ENCODE measurements at regions not wholly inside any gene's neighbourhood (a gene's known extent, or its start where the extent isn't known, plus 50 kb on each side); places are given as distances from the start of the nearest gene placed in this dataset.
"Not testable (repeated sequence)": the region's sequence is repeated elsewhere in the genome, so short reads cannot be mapped to it uniquely, and the experiment has no call there.

DNA sequence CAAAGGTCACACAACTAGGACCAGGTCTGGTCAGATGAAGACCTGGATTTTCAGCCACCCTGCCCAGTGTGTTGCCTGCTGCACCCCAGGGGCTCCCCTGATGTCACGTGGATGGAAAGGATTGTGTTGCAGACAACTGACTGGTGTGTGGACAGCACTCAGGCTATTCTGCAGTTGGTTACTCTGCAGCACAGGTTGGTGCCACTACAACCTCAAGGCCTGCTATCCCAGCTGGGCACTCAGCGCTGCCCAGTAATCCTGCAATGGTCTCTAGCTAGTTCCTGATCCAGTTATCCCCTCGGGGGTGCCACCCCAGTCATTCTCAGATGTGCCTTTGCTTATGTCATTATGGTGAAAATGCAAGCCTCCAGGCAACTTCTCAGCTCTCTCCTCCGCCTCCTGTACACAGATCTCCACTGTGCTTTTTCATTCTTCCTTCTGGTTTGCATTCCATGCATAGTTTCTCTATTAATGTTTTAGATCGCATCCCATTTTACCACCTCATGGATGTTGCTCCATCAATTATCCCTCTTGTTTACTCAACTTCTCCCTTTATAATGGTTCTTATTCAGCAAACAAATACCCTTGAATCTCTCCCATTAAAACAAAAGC lies 503.2 kb upstream of the CAMK1G start:
- H3K4me3 ChIP-seq (ENCODE audit: low read depth, low read length), result no peak overlapping the region
- DNase-seq (ENCODE audit: low read depth), result no peak

DNA sequence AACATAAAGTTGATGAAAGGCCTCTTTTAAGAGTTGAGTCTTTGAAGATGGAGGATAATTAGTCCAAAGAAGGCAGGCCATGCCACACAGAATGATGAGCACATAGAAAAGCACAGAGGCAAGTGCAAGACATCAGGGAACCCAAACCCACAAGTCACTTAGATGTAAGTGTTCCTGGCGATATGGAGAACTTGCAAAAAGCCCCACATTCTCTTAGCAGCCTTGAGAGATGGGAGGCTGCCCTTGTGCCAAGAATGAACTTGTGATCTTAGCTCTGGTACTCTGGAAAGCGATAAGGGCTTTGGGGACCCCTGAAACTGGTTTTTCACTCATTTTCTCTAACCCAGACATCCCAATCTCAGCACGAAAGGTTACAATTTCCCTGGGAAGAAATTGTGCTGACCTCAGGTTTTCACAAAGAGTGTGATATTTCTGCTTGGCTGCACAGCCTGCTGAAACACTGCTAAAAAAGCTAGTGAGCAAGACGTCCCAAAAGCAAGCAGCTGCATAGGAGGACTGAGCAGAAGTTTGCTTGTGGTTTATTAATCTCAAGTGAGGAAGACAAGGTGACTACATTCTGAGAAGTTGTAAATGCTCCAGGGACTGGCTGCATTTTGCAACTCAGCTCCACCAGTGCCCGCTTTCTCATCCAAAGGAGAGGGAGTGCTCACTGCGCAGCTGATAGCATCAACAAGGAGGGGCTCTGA lies 496.9 kb upstream of the CAMK1G start:
- no peak for DNase-seq (ENCODE audit: low read depth)
- H3K4me3 ChIP-seq (ENCODE audit: low read depth, low read length), result no peak overlapping the region

DNA sequence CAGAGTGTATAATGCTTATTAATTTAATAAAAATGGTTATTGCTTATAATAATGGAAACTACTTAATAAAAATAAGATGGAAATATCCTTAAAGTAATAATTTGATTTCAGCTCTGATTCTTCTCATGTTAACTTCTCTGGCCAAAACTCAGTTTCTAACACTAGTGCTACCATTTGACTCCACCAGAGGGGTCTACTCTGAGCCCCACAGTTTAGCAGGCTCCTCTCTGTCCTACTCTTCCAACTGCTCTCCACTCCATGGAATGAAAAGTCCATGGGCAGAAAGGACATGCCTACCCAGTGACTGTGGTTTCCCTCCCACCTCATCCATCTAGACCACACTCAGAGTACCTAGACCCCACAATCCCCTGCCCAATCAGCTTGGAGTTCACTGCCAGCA lies 489.1 kb upstream of the CAMK1G start:
- H3K4me3 ChIP-seq (ENCODE audit: low read depth, low read length), result no peak overlapping the region
- DNase-seq (ENCODE audit: low read depth), result no peak

DNA sequence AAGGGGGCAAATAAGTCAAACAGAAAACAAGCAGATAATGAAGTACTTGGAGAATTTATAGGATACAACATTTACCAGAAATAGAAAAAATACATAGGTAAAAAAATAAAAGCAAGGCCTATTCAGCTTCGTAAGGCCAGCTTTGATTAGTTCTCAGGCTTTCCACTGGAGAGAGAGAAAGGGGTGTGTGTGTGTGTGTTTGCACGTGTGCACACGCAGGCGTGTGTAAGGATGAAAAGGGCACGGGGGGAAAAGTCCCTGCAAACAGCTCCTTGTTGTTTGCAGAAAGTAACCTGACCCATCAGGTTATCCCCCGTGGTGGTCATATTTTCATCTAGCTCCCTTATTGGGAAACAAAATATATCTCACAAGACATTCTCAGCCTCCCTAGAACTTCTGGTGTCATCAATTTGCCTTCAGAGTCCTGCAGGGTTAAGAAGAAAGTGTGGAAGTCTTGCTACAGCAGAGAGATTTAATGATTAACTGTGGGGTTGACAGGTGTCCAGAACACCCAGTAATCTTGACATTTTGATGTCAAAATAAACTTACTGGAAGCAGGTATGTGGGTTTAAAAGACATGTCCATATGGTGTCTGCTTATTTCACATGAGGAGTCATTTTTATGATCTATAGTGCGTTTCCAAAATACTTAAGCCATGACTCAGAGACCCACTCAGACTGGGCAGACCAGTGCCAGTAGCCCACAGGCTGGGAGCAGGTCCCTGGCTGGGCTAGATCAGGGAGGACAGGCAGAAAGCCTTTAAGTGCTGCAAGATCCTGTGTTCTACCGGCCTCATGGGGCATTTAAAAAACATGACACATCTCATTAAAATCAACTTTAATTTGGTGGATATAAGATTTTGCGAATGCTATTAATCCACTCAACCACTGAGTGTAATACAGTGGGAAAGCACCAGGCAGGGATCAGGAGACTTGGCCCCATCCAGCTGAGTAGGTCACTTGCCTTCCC lies 487.6 kb upstream of the CAMK1G start:
- DNase-seq (ENCODE audit: low read depth), result peak; percentile 72
- H3K4me3 ChIP-seq (ENCODE audit: low read depth, low read length), result no peak overlapping the region

DNA sequence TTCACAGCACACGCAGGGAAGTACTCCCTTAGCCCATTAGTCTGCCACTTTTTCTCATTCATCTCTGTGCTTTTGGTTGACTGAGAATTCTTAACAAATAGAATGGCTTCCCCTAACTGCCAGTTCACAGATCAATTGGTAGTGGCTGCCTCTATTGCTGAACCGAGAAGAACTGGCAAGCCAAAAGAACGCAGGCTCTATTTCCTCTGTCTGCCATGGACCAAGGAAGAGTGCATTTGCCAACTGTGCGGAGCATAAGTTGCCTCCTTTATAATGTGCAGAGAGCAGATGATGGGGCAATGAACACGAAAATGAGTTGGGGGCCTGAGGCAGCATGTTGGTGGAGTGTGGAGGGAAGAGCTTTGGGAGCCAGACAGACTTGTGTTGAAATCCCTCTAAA lies 483.1 kb upstream of the CAMK1G start:
- DNase-seq (ENCODE audit: low read depth), result no peak
- H3K4me3 ChIP-seq (ENCODE audit: low read depth, low read length), result no peak overlapping the region

DNA sequence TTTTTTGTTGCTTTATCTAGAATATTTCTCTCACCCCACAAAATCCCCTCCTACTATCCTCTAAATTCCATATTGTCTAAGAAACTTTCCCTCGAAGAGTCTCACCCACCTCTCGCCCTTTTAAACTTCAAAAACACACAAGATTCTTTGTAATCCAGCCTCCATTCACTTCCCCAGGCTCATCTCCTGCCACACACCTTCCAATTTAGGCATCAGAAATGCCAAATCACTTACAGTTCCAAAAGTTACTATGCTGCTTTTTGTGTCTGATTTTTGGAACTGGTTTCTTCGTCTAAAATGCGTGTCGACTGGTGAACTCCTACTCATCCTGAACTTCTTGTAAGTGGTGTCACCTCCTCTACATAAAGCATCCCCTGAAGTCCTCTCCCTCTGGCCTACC lies 482.4 kb upstream of the CAMK1G start:
- no peak for DNase-seq (ENCODE audit: low read depth)
- H3K4me3 ChIP-seq (ENCODE audit: low read depth, low read length), result no peak overlapping the region

GRCh38 chr1:209102120-209102519 lies 481.4 kb upstream of the CAMK1G start:
- DNase-seq (ENCODE audit: low read depth), result no peak
- H3K4me3 ChIP-seq (ENCODE audit: low read depth, low read length), result no peak overlapping the region

GRCh38 chr1:209102531-209102930 lies 481.0 kb upstream of the CAMK1G start:
- no peak for DNase-seq (ENCODE audit: low read depth)

GRCh38 chr1:209103092-209103491 lies 480.4 kb upstream of the CAMK1G start:
- H3K4me3 ChIP-seq (ENCODE audit: low read depth, low read length), result no peak overlapping the region
- no peak for DNase-seq (ENCODE audit: low read depth)

More at GRCh38 chr1:209102531-209102930, 481.0 kb upstream of the CAMK1G start:
- H3K4me3 ChIP-seq (ENCODE audit: low read depth, low read length), result no peak overlapping the region

DNA sequence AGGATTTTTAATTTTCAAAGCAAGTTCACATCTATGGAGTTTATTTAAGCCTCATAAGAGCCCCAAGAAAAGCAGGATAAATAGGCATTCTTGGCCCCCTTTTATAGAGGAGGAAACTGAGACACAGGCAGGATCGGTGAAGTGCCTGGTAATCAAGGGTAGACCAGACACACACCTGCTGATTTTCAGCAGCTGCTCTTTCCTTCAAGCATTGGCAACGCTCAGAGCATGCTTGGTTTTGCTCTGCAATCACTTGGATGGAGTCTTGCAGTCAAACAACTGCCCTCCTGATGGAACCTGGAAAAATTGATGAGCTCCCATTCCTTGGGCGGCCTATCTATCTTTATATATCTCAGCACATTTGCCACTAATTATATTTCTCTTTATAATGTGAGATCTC lies 478.9 kb upstream of the CAMK1G start:
- DNase-seq (ENCODE audit: low read depth), result no peak
- no peak overlapping the region for H3K4me3 ChIP-seq (ENCODE audit: low read depth, low read length)

GRCh38 chr1:209105701-209106100 lies 477.8 kb upstream of the CAMK1G start:
- DNase-seq (ENCODE audit: low read depth), result no peak
- no peak overlapping the region for H3K4me3 ChIP-seq (ENCODE audit: low read depth, low read length)

DNA sequence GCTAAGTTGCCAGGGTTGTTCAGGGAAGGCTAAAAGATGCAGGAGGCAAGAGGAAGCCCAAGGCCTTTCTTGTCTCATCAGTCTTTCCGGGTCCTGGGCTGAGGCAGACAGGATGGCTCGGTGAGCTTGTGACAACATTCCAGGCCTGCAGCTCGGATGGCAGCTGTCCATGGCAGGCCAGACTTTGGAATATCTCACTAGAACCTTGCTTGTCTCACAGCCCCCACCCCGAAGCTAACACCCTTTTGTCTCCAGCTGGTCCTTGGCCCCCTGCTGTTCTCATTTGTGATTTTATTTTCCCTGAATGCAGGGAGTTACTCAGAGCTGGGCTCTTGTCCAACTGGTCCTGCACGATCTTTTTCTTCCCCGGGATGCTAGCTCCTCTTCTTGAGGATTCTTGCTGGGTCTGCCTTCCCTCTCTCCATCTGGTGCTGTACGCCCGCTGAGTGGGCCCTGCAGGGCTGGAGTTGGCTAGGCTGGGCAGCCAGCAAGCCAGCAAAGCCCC lies 477.2 kb upstream of the CAMK1G start:
- no peak overlapping the region for H3K4me3 ChIP-seq (ENCODE audit: low read depth, low read length)
- peak; percentile 41 for DNase-seq (ENCODE audit: low read depth)

DNA sequence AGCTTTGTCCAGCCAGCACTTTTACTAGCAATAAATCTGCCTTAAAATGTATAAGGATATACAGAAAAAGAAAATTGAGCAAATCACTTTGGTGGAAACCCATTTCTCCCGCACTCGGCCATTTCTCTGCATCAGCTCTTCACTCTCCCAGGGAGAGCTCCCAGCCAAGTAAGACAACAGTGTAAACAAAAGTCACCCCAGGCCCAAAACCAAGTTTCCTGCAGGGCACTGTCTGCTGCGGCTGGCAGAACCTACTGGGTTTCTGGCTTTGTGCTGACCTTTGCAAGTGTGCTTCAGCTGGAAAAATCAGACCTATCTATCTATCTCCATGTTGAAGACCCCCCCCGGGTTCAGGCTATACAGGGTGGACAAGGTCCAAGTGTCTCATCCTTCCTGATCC lies 476.7 kb upstream of the CAMK1G start:
- H3K4me3 ChIP-seq (ENCODE audit: low read depth, low read length), result no peak overlapping the region
- DNase-seq (ENCODE audit: low read depth), result no peak

- DNase-seq (ENCODE audit: low read depth), result no peak
- H3K4me3 ChIP-seq (ENCODE audit: low read depth, low read length), result no peak overlapping the region
Observed at GRCh38 chr1:209107535-209107934, 476.0 kb upstream of the CAMK1G start.

GRCh38 chr1:209109001-209109785 lies 474.3 kb upstream of the CAMK1G start:
- H3K4me3 ChIP-seq (ENCODE audit: low read depth, low read length), result no peak overlapping the region
- no peak for DNase-seq (ENCODE audit: low read depth)

- no peak for DNase-seq (ENCODE audit: low read depth)
- H3K4me3 ChIP-seq (ENCODE audit: low read depth, low read length), result no peak overlapping the region
Observed at GRCh38 chr1:209113521-209113920, 470.0 kb upstream of the CAMK1G start.

DNA sequence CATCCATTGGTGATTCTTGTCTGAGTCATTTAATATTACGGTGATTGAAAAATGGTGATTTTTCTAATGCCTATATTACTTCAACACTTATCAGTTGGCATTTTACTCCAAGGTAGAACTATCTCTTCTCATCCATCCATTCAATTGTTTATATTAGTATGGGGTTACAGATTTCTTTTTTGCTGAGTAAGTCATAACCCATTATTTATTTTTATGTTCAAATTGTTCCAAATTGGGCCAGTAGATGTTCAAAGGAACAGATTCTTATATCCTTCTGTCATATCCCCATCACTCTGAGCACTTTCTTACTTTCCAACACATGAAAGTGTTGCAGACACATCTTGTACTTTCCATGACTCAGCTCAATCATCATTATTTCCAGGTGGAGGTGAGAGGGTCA lies 466.8 kb upstream of the CAMK1G start:
- DNase-seq (ENCODE audit: low read depth), result no peak
- H3K4me3 ChIP-seq (ENCODE audit: low read depth, low read length), result no peak overlapping the region

- no peak for DNase-seq (ENCODE audit: low read depth)
Observed at GRCh38 chr1:209123601-209124000, 459.9 kb upstream of the CAMK1G start.

DNA sequence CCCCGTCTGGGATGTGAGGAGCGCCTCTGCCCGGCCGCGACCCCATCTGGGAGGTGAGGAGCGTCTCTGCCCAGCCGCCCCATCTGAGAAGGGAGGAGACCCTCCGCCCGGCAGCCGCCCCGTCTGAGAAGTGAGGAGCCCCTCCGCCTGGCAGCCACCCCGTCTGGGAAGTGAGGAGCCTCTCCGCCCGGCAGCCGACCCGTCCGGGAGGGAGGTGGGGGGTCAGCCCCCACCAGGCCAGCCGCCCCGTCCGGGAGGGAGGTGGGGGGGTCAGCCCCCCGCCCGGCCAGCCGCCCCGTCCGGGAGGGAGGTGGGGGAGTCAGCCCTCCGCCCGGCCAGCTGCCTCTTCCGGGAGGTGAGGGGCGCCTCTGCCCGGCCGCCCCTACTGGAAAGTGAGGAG lies 454.4 kb upstream of the CAMK1G start:
- H3K4me3 ChIP-seq (ENCODE audit: low read depth, low read length), result not testable (repeated sequence)

More at GRCh38 chr1:209123601-209124000, 459.9 kb upstream of the CAMK1G start:
- no peak overlapping the region for H3K4me3 ChIP-seq (ENCODE audit: low read depth, low read length)

More for the DNA sequence above, 454.4 kb upstream of the CAMK1G start:
- not testable (repeated sequence) for DNase-seq (ENCODE audit: low read depth)
